ENCODE measurements at regions not wholly inside any gene's neighbourhood (a gene's known extent, or its start where the extent isn't known, plus 50 kb on each side); places are given as distances from the start of the nearest gene placed in this dataset.

DNA sequence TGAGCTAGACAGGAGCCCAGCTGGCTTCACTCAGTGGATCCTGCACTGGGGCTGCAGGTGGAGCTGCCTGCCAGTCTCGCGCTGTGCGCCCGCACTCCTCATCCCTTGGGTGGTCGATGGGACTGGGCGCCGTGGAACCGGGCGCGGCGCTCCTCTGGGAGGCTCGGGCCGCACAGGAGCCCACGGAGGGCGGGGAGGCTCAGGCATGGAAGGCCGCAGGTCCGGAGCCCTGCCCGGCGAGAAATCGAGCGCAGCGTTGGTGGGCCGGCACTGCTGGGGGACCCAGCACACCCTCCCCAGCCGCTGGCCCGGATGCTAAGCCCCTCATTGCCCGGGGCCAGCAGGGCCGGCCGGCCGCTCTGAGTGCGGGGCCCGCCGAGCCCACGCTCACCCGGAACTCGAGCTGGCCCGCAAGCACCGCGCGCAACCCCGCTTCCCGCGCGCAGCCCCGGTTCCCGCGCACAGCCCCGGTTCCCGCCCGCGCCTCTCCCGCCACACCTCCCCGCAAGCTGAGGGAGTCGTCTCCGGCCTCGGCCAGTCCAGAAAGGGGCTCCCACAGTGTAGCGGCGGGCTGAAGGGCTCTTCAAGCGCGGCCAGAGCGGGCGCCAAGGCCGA, 1130.5 kb upstream of the FLRT2 start:
- no peak overlapping the region for H3K27ac Mint-ChIP-seq
- H3K9me3 Mint-ChIP-seq, result peaks cover 13% of the 10 kb centered on the region
- H3K36me3 Mint-ChIP-seq (ENCODE audit: low read depth), result no peaks in the 10 kb centered on the region
- no peak for DNase-seq
- intact Hi-C loops (cut with micrococcal nuclease), result no loop called here
- H3K4me3 Mint-ChIP-seq, result no peak overlapping the region
- H3K27me3 Mint-ChIP-seq, result no peaks in the 10 kb centered on the region
- H3K4me1 Mint-ChIP-seq, result no peaks in the 10 kb centered on the region

DNA sequence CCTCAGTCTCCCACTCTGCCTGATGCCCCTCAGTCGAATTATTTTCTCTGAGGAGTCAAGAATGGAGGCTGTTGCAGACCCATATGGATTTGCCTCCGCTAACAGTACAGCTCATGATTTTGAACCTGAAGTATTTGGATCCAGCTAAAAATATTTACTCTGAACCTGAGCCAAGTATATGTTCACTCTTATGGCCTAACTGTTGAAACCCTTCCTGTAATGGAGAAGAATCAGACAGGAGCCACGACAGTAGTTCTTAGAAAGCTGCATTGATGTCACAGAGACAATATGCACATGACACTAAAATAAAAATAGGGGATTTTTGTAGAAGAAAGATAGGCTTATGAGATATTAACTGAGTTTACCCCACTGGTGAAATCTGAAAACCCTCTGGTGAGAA, 1128.3 kb upstream of the FLRT2 start:
- intact Hi-C loops (cut with micrococcal nuclease), result no loop called here
- no peak overlapping the region for H3K4me3 Mint-ChIP-seq

DNA sequence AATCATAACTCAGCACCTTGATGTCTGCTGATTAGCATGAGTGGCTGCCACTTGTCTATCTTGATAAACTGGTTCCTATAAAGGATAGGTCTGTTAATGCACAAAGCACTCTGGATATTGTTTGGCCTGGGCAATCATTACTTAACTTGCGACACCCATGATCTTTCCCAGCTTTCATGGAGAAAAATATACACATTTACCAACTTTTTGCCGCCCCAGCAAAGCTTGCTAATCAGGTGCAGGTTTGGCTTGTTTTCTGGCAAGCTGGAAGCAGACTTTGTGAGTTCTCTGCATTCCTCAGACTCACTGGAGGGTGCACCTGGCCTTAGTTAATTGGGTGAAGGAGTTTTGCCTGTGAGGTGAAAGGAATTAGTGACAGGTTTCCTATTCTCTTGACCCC, 1126.4 kb upstream of the FLRT2 start:
- Mint-ChIP-seq H3K4me3 (no peak overlapping the region), H3K4me1 (no peaks in the 10 kb centered on the region), H3K36me3 (ENCODE audit: low read depth) (no peaks in the 10 kb centered on the region), H3K27me3 (no peaks in the 10 kb centered on the region), H3K9me3 (peaks cover 7% of the 10 kb centered on the region), H3K27ac (no peak overlapping the region)
- no peak for DNase-seq
- intact Hi-C loops (cut with micrococcal nuclease), result no loop called here

More for the DNA sequence above, 1128.3 kb upstream of the FLRT2 start:
- Mint-ChIP-seq H3K27ac (no peak overlapping the region), H3K4me1 (no peaks in the 10 kb centered on the region), H3K36me3 (ENCODE audit: low read depth) (no peaks in the 10 kb centered on the region), H3K9me3 (peaks cover 13% of the 10 kb centered on the region), H3K27me3 (no peaks in the 10 kb centered on the region)
- DNase-seq, result no peak

DNA sequence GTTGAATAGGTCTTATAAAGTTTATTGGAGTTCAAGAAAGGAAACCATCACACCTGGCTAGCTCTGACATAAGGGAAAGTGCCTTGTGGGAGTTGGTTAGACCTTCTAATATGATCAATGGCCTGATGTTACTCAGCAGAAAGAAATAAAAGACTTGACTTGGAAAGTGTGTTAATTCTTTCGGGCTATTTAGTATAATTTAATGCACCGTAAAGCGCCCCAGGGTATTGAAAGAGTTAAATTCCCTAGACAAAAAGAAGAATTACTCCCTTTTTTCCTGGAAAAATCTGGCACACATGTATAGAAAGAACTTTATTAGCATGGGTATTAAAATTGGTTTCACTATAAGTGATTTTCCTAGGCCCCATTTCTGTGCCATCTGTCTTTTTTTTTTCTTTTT, 1125.7 kb upstream of the FLRT2 start:
- no peaks in the 10 kb centered on the region for H3K36me3 Mint-ChIP-seq (ENCODE audit: low read depth)
- peaks cover 7% of the 10 kb centered on the region for H3K9me3 Mint-ChIP-seq
- H3K4me3 Mint-ChIP-seq, result no peak overlapping the region
- DNase-seq, result no peak
- intact Hi-C loops (cut with micrococcal nuclease), result no loop called here
- H3K27ac Mint-ChIP-seq, result no peak overlapping the region
- no peaks in the 10 kb centered on the region for H3K27me3 Mint-ChIP-seq
- no peaks in the 10 kb centered on the region for H3K4me1 Mint-ChIP-seq

DNA sequence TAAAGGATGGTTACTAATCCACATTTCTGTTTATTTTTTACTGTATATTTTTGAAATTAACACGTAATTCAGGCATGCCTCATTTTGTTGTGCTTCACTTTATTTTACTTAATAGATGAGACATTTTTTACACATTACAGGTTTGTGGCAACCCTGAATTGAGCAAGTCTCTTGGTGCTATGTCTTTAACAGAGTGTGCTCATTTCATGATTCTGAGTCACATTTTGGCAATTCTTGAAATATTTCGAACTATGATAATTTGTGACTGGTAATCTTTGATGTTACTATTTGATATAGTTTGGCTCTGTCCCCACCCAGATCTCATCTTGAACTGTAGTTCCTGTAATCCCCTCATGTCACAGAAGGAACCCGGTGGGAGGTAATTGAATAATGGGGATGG, 1120.5 kb upstream of the FLRT2 start:
- H3K27ac Mint-ChIP-seq, result no peak overlapping the region
- intact Hi-C loops (cut with micrococcal nuclease), result no loop called here
- no peak for DNase-seq
- H3K36me3 Mint-ChIP-seq (ENCODE audit: low read depth), result no peaks in the 10 kb centered on the region
- H3K27me3 Mint-ChIP-seq, result no peaks in the 10 kb centered on the region
- H3K4me3 Mint-ChIP-seq, result no peak overlapping the region
- H3K9me3 Mint-ChIP-seq, result peaks cover 8% of the 10 kb centered on the region
- H3K4me1 Mint-ChIP-seq, result no peaks in the 10 kb centered on the region

DNA sequence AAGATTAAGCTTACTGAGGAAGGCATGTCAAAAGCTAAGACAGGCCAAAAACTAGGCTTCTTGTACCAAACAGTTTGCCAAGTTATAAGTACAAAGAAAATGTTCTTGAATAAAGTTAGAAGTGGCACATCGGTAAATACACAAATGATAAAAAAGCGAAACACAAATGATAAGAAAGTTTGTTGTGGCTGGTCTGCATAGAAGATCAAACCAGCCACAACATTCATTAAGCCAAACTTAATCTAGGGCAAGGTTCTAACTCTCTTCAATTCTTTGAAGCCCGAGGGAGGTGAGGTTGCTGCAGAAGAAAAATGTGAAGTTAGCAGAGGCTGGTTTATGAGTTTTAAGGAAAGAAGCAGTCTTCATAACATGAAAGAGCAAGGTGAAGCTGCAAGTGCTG, 1119.6 kb upstream of the FLRT2 start:
- intact Hi-C loops (cut with micrococcal nuclease), result no loop called here
- Mint-ChIP-seq H3K4me3 (no peak overlapping the region), H3K9me3 (peaks cover 8% of the 10 kb centered on the region), H3K27me3 (no peaks in the 10 kb centered on the region), H3K36me3 (ENCODE audit: low read depth) (no peaks in the 10 kb centered on the region), H3K4me1 (no peaks in the 10 kb centered on the region), H3K27ac (no peak overlapping the region)
- no peak for DNase-seq

DNA sequence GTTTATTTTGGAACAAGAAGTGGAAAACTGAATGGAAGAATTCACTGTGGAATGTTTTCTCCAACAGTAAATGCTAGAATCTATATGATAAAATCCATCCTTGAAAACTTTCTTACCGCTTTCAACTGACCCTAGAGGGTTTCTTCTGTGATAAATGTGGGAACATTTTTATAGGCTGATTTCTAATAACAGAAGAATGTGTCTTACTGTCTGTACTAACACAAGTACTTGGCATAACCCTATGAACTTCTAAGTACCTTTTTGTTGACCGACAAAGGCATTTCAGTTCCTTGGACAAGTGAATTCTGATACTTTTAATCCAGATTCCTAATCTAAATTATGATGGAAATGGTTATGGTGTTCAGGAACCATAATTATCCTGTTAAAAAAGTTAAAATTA, 1109.7 kb upstream of the FLRT2 start:
- peaks cover 4% of the 10 kb centered on the region for H3K9me3 Mint-ChIP-seq
- H3K27ac Mint-ChIP-seq, result no peak overlapping the region
- no peak for DNase-seq
- H3K4me1 Mint-ChIP-seq, result no peaks in the 10 kb centered on the region
- H3K36me3 Mint-ChIP-seq (ENCODE audit: low read depth), result no peaks in the 10 kb centered on the region
- intact Hi-C loops (cut with micrococcal nuclease), result no loop called here
- no peak overlapping the region for H3K4me3 Mint-ChIP-seq
- H3K27me3 Mint-ChIP-seq, result no peaks in the 10 kb centered on the region

DNA sequence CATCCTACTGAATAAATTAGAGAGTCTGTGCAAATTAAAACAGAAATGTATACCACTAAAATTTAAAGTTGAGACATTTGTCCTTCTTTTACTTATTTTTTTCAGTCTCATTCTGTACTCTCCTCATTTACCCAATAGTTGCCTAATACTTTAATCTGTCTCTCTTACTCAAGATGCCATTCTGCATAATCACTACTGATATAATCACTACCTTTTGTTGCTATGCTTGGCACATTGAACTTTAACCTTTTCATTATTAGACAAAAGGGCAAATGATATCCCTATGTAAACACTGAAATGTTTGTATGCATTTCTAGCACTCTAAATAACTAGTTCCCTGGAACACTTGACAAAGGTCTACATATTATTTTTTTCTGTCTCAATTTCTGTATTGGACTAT, 1108.3 kb upstream of the FLRT2 start:
- intact Hi-C loops (cut with micrococcal nuclease), result no loop called here
- no peak overlapping the region for H3K27ac Mint-ChIP-seq
- peaks cover 4% of the 10 kb centered on the region for H3K9me3 Mint-ChIP-seq
- no peak overlapping the region for H3K4me3 Mint-ChIP-seq
- no peak for DNase-seq
- H3K27me3 Mint-ChIP-seq, result no peaks in the 10 kb centered on the region
- H3K36me3 Mint-ChIP-seq (ENCODE audit: low read depth), result no peaks in the 10 kb centered on the region
- H3K4me1 Mint-ChIP-seq, result no peaks in the 10 kb centered on the region

DNA sequence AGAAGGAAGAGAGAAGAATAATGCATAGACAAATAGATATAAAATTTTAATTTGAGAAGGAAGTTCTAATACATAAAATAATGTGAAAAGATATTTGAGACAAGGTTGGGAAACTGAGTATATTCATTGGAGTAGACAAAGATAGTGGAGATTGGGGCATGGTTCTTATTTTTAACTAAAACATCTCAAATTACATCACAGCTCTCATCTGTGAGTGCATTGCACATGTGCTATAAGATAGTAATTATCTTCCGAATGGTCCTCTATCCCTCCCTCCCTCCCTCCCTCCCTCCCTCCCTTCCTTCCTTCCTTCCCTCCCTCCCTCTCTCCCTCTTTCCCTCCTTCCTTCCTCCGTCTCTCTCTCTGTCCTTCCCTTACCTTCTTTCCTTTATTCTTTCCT, 1104.0 kb upstream of the FLRT2 start:
- H3K4me1 Mint-ChIP-seq, result no peaks in the 10 kb centered on the region
- no peak overlapping the region for H3K27ac Mint-ChIP-seq
- H3K27me3 Mint-ChIP-seq, result no peaks in the 10 kb centered on the region
- no peak overlapping the region for H3K4me3 Mint-ChIP-seq
- no peaks in the 10 kb centered on the region for H3K36me3 Mint-ChIP-seq (ENCODE audit: low read depth)
- no peaks in the 10 kb centered on the region for H3K9me3 Mint-ChIP-seq
- intact Hi-C loops (cut with micrococcal nuclease), result no loop called here
- no peak for DNase-seq

DNA sequence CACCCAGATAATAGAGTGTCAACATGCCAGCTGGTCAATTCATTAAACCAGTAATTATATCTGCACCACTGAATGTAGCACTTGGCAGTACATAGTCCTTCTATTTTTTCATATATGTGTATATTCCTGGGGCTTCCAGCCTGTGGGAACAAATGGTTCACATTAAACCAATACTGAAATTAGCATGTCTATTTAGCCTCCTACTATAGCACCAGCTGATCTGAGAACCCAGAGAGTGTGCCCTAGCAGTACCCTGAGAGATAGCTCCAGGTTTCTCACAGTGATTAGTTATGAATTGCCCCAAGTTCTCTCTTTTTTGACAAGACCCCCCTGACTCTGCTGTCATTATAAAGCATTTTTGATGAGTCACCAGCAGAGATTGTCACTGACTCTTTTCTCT, 1097.3 kb upstream of the FLRT2 start:
- intact Hi-C loops (cut with micrococcal nuclease), result no loop called here
- H3K9me3 Mint-ChIP-seq, result no peaks in the 10 kb centered on the region
- no peak overlapping the region for H3K27ac Mint-ChIP-seq
- no peak overlapping the region for H3K4me3 Mint-ChIP-seq
- H3K4me1 Mint-ChIP-seq, result no peaks in the 10 kb centered on the region
- DNase-seq, result no peak
- no peaks in the 10 kb centered on the region for H3K36me3 Mint-ChIP-seq (ENCODE audit: low read depth)
- H3K27me3 Mint-ChIP-seq, result no peaks in the 10 kb centered on the region

DNA sequence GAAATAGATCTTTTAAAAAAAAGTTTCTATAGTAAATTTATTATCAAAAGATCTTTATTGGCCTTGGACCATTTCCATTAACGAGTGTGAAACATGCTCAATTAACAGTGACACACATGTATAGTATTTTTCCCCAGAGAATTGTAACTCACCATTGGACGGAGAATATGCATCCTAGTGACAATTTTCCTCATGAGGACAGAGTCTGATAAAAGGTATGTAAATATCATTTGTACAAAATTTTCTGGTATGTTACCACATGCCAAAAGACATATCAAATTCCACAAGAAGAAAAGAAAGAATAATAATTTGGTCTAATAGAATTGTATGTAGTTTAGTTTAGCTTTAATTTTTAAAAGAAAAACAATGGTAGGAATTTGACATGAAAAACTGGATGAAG, 1096.0 kb upstream of the FLRT2 start:
- H3K27me3 Mint-ChIP-seq, result no peaks in the 10 kb centered on the region
- H3K27ac Mint-ChIP-seq, result no peak overlapping the region
- H3K9me3 Mint-ChIP-seq, result no peaks in the 10 kb centered on the region
- intact Hi-C loops (cut with micrococcal nuclease), result no loop called here
- no peak for DNase-seq
- H3K36me3 Mint-ChIP-seq (ENCODE audit: low read depth), result no peaks in the 10 kb centered on the region
- H3K4me3 Mint-ChIP-seq, result no peak overlapping the region
- no peaks in the 10 kb centered on the region for H3K4me1 Mint-ChIP-seq

DNA sequence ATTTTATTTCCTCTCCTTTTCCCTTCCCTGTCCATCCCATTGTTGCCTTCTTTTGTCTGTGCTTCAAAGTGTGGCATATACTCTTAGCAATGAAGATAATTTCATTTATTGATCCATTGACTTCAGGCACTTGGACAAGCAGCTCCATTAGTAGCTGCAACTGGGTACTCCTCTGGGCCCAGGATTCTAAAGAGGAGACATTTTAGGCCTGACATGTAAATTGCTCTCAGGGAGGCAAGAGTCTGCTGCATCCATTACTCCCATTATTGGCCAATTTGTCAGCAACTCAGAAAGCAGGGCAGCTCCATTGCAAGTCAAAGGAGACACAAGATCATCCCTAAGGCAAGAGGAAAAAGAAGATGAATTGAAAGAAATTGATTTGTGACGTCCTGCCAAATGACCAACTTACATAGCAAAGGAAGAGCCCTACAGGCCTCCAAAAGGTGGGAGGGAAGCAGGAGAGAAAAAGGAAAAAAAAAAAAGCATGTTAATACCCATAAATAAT, 1094.1 kb upstream of the FLRT2 start:
- H3K27me3 Mint-ChIP-seq, result no peaks in the 10 kb centered on the region
- H3K9me3 Mint-ChIP-seq, result peaks cover 3% of the 10 kb centered on the region
- no peak overlapping the region for H3K4me3 Mint-ChIP-seq
- no peak for DNase-seq
- H3K4me1 Mint-ChIP-seq, result no peaks in the 10 kb centered on the region
- H3K27ac Mint-ChIP-seq, result no peak overlapping the region
- intact Hi-C loops (cut with micrococcal nuclease), result no loop called here
- no peaks in the 10 kb centered on the region for H3K36me3 Mint-ChIP-seq (ENCODE audit: low read depth)

DNA sequence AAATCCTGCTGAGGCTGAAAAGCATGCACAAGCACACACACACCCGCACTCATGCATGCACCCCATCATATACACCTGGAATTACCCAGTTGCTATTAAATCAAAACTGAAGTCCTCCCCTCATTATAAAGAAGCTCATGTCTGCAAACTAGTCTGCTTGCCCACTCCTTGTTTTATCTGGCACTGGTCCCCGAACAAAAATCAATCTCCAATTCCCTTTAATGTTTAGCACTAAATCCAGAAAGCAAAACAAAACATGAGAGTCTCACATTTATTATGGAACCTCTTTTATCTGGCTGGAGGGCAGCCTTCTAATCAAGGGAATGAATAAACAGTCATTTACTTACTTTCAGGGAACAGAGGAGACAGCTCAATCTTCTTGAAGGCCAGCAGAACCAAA, 1093.4 kb upstream of the FLRT2 start:
- no peaks in the 10 kb centered on the region for H3K27me3 Mint-ChIP-seq
- H3K4me1 Mint-ChIP-seq, result no peaks in the 10 kb centered on the region
- H3K36me3 Mint-ChIP-seq (ENCODE audit: low read depth), result no peaks in the 10 kb centered on the region
- H3K27ac Mint-ChIP-seq, result no peak overlapping the region
- DNase-seq, result no peak
- intact Hi-C loops (cut with micrococcal nuclease), result no loop called here
- H3K9me3 Mint-ChIP-seq, result peaks cover 3% of the 10 kb centered on the region
- H3K4me3 Mint-ChIP-seq, result no peak overlapping the region

DNA sequence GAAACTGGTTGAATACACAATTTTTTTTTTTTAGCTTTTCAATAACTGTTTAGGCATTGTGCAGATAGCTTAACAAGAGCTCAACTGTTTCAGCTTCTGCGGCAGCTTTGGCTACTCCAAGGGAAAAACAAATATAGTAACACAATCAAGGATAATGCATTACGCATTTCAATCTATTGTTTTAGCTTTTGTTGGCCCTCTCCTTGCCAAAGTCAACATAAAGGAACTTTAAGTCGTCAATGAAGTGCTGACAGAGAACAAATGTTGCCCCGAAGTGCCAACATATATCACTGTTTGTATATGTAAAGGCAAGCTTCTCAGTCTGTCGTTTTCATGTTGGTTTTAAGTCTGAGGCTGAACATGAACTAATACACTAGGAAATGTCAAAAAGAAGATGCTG, 1087.4 kb upstream of the FLRT2 start:
- intact Hi-C loops (cut with micrococcal nuclease), result no loop called here
- no peaks in the 10 kb centered on the region for H3K36me3 Mint-ChIP-seq (ENCODE audit: low read depth)

DNA sequence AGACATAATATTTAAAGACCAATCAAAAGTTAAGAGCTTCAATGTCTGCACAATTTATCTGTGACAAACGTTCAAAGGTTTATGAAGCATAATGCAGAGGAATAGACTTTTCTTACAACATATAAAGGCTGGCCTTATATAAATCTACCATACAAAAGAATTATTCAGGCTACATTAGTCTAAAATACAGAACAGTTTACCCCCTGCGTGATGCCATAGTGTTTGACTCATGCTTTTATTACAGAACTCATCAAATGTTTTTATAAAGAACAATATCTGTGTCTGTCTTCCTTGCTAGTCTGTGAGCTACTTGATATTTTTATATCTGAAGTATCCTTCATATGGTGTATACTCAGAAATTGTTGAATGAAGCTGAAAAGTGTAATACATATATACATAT, 1084.5 kb upstream of the FLRT2 start:
- Mint-ChIP-seq H3K4me1 (no peaks in the 10 kb centered on the region), H3K36me3 (ENCODE audit: low read depth) (no peaks in the 10 kb centered on the region)
- intact Hi-C loops (cut with micrococcal nuclease), result no loop called here

More for the DNA sequence above, 1087.4 kb upstream of the FLRT2 start:
- H3K27ac Mint-ChIP-seq, result no peak overlapping the region
- DNase-seq, result no peak
- H3K4me3 Mint-ChIP-seq, result no peak overlapping the region
- H3K27me3 Mint-ChIP-seq, result no peaks in the 10 kb centered on the region
- H3K9me3 Mint-ChIP-seq, result peaks cover 3% of the 10 kb centered on the region
- H3K4me1 Mint-ChIP-seq, result no peaks in the 10 kb centered on the region

More for the DNA sequence above, 1084.5 kb upstream of the FLRT2 start:
- no peaks in the 10 kb centered on the region for H3K9me3 Mint-ChIP-seq
- H3K4me3 Mint-ChIP-seq, result no peak overlapping the region
- H3K27me3 Mint-ChIP-seq, result no peaks in the 10 kb centered on the region
- no peak overlapping the region for H3K27ac Mint-ChIP-seq
- no peak for DNase-seq
